Ovary (tissue), 3 donors: ENCODE measurements at regions not wholly inside any gene's neighbourhood (a gene's known extent, or its start where the extent isn't known, plus 50 kb on each side); places are given as distances from the start of the nearest gene placed in this dataset.

Experiments
- CTCF ChIP-seq, 3 donors: fragments of 450-650 bp in 2 of 3; fragments of 200-600 bp in 1 of 3; IDR thresholded peaks; one replicate each; pipeline versions ENCODE4 v1.5.1 to v1.8.0; 2016 to 2022; ENCODE audit warnings: antibody characterized with exemption in 3 of 3, mild to moderate bottlenecking in 1 of 3
- EP300 ChIP-seq: sonication (generic); formaldehyde crosslinking; IDR thresholded peaks from one replicate; pipeline ENCODE4 v1.6.1; 2017; ENCODE audit warnings: antibody characterized with exemption
- POLR2A ChIP-seq: fragments of 450-650 bp; IDR thresholded peaks from one replicate; pipeline ENCODE4 v1.6.1; 2017; ENCODE audit warnings: antibody characterized with exemption, mild to moderate bottlenecking, moderate library complexity
- donor health status: DM: no; HTN: no; CAD: no.

GRCh38 chr1:203571661-203572060, 55.0 kb upstream of the ATP2B4 start:
- TF ChIP-seq CTCF (IDR thresholded peaks at IDR 0.05) (no peak), EP300 (no peak), POLR2A (no peak)
